HEK293 (cell line): ENCODE measurements at regions not wholly inside any gene's neighbourhood (a gene's known extent, or its start where the extent isn't known, plus 50 kb on each side); places are given as distances from the start of the nearest gene placed in this dataset.

Experiments used
- TF ChIP-seq, protein P1 (sequence below): fragments of 450-650 bp; formaldehyde crosslinking; IDR thresholded peaks from 2 replicates; pipeline ENCODE4 v1.5.1; 2016; ENCODE audit warnings: missing biosample characterization, missing genetic modification characterization
- TF ChIP-seq, protein P2 (sequence below): fragments of 450-650 bp; formaldehyde crosslinking; IDR thresholded peaks from 2 replicates; pipeline ENCODE4 v1.5.1; 2016; ENCODE audit warnings: missing biosample characterization, missing genetic modification characterization, borderline replicate concordance

DNA sequence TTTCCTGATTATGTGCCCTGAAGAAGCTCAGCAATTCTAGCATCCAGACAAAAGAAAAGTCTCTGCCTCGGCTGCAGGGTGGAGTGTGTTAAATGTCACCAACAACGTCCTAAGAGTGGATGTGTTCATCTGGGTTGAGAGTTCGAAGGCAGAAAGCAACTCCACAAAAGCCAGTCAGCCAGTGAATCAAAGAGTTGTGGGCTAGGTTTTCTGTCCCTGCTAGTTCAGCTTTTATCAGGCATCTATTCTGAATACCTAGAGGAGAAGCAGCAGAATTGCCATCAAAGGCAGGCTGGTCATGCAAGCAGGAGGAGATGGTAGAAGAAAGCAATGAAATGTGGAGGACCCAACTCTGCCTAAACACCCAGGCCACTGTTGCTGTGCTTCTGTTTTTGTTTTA is 205.2 kb downstream of the KLF6 start:
- TF ChIP-seq, protein P1, sequence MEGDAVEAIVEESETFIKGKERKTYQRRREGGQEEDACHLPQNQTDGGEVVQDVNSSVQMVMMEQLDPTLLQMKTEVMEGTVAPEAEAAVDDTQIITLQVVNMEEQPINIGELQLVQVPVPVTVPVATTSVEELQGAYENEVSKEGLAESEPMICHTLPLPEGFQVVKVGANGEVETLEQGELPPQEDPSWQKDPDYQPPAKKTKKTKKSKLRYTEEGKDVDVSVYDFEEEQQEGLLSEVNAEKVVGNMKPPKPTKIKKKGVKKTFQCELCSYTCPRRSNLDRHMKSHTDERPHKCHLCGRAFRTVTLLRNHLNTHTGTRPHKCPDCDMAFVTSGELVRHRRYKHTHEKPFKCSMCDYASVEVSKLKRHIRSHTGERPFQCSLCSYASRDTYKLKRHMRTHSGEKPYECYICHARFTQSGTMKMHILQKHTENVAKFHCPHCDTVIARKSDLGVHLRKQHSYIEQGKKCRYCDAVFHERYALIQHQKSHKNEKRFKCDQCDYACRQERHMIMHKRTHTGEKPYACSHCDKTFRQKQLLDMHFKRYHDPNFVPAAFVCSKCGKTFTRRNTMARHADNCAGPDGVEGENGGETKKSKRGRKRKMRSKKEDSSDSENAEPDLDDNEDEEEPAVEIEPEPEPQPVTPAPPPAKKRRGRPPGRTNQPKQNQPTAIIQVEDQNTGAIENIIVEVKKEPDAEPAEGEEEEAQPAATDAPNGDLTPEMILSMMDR = no peak
- TF ChIP-seq, protein P2, sequence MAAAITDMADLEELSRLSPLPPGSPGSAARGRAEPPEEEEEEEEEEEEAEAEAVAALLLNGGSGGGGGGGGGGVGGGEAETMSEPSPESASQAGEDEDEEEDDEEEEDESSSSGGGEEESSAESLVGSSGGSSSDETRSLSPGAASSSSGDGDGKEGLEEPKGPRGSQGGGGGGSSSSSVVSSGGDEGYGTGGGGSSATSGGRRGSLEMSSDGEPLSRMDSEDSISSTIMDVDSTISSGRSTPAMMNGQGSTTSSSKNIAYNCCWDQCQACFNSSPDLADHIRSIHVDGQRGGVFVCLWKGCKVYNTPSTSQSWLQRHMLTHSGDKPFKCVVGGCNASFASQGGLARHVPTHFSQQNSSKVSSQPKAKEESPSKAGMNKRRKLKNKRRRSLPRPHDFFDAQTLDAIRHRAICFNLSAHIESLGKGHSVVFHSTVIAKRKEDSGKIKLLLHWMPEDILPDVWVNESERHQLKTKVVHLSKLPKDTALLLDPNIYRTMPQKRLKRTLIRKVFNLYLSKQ (tag by site-specific recombination) = no peak
